Liver (tissue), 8 donors: ENCODE measurements at regions not wholly inside any gene's neighbourhood (a gene's known extent, or its start where the extent isn't known, plus 50 kb on each side); places are given as distances from the start of the nearest gene placed in this dataset.

Source experiments
- DNase-seq: peaks from one replicate; pipeline ENCODE4 v3.0.0-alpha.2; 2017; ENCODE audit warnings: low spot score
- H3K27ac ChIP-seq, 2 donors: one replicate each; pipeline ENCODE4 v1.7.0; 2013; ENCODE audit warnings: inconsistent platforms in 2 of 2, low read length in 2 of 2, control low read depth in 1 of 2, low read depth in 1 of 2, mild to moderate bottlenecking in 1 of 2
- H3K27me3 ChIP-seq, 4 donors: one replicate each; pipeline versions ENCODE4 v1.6.1 to v1.7.0; 2013; ENCODE audit warnings: low read length in 3 of 4, inconsistent platforms in 1 of 4, mild to moderate bottlenecking in 1 of 4, moderate library complexity in 1 of 4; ENCODE audit not compliant: control insufficient read depth in 4 of 4, insufficient read depth in 4 of 4
- H3K36me3 ChIP-seq, 4 donors: one replicate each; pipeline versions ENCODE4 v1.6.1 to v1.7.0; 2013; ENCODE audit warnings: low read length in 3 of 4, mild to moderate bottlenecking in 3 of 4, low read depth in 1 of 4, moderate library complexity in 1 of 4; ENCODE audit not compliant: control insufficient read depth in 4 of 4, insufficient read depth in 3 of 4
- H3K4me1 ChIP-seq, 4 donors: one replicate each; pipeline versions ENCODE4 v1.6.1 to v1.7.0; 2013; ENCODE audit warnings: low read length in 3 of 4, mild to moderate bottlenecking in 3 of 4, moderate library complexity in 1 of 4; ENCODE audit not compliant: control insufficient read depth in 4 of 4, insufficient read depth in 4 of 4
- H3K4me3 ChIP-seq, 3 donors: one replicate each; pipeline versions ENCODE4 v1.6.1 to v1.7.0; 2013; ENCODE audit warnings: low read length in 3 of 3, control low read depth in 1 of 3, low read depth in 1 of 3, mild to moderate bottlenecking in 1 of 3
- H3K9ac ChIP-seq, 2 donors: one replicate each; pipeline ENCODE4 v1.7.0; 2013; ENCODE audit warnings: low read length in 2 of 2, mild to moderate bottlenecking in 2 of 2, moderate library complexity in 2 of 2, control low read depth in 1 of 2, low read depth in 1 of 2
- H3K9me3 ChIP-seq, 4 donors: one replicate each; pipeline versions ENCODE4 v1.6.1 to v1.7.0; 2013; ENCODE audit warnings: low read length in 3 of 4; ENCODE audit not compliant: control insufficient read depth in 4 of 4
- CTCF ChIP-seq: fragments of 150-350 bp; IDR thresholded peaks from 2 replicates; pipeline ENCODE4 v1.5.1; 2017; ENCODE audit warnings: improper control_type of control experiment, low read depth, low read length; ENCODE audit not compliant: missing input control
- FOXA2 ChIP-seq: IDR thresholded peaks from 2 replicates; pipeline ENCODE4 v1.6.1; 2016; ENCODE audit warnings: antibody characterized with exemption
- GABPA ChIP-seq, 2 donors: IDR thresholded peaks in 1 of 2; conservative IDR thresholded peaks in 1 of 2; 2 replicates each; pipeline ENCODE4 v1.6.1; 2016; ENCODE audit warnings: antibody characterized with exemption in 2 of 2, mild to moderate bottlenecking in 1 of 2, moderate library complexity in 1 of 2
- HNF4A ChIP-seq, 2 donors: conservative IDR thresholded peaks; 2 replicates each; pipeline ENCODE4 v1.6.1; 2016; ENCODE audit warnings: antibody characterized with exemption in 2 of 2, mild to moderate bottlenecking in 2 of 2
- HNF4G ChIP-seq: IDR thresholded peaks from 2 replicates; pipeline ENCODE4 v1.6.1; 2016; ENCODE audit warnings: antibody characterized with exemption
- RAD21 ChIP-seq, 2 donors: IDR thresholded peaks; 2 replicates each; pipeline ENCODE4 v1.6.1; 2016; ENCODE audit warnings: antibody characterized with exemption in 2 of 2, mild to moderate bottlenecking in 2 of 2
- REST ChIP-seq: IDR thresholded peaks from 2 replicates; pipeline ENCODE4 v1.6.1; 2016; ENCODE audit warnings: antibody characterized with exemption, mild to moderate bottlenecking
- WGBS: extraction: QIAGEN DNeasy Blood & Tissue Kit; methylation state at CpG from one replicate; pipeline ENCODE4 v1.1.7; 2013; 5-methylcytosine and 5-hydroxymethylcytosine counted together
- donor health status: healthy.
- donor health status: healthy.
- donor health status: healthy.
- donor health status: healthy.
- donor health status: healthy.

DNA sequence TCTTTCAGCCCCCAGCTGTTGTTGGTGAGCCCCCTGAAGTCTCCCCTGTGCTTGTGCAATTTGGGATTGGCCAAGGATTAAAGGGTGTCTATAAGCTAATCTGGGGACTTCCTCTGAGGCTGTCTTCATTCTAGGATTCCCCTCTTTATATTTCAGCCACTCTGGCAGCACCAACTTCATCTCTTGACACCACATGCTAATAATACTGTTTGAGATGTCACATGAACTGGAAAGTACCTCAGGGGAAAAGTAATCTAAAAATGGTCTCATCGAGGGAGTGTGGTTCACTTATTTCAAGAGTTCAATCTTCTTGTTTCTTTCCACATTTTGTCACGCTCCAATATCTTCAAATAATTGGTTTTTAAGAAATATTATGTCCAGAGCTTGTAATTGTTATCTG, 279.2 kb upstream of the TMC3 start:
- no peak overlapping the region for H3K4me3 ChIP-seq
- no peaks in the 10 kb centered on the region for H3K36me3 ChIP-seq
- no peaks in the 10 kb centered on the region for H3K4me1 ChIP-seq
- no peak overlapping the region for H3K27ac ChIP-seq
- H3K9ac ChIP-seq = no peak overlapping the region
- no peak for DNase-seq
- H3K27me3 ChIP-seq = no peaks in the 10 kb centered on the region
- TF ChIP-seq HNF4G = no peak
- no peak for TF ChIP-seq FOXA2
- TF ChIP-seq REST = no peak
- no peak for TF ChIP-seq CTCF
- WGBS = 88% methylated on average over 2 of the region's 2 CpGs
- no peaks in the 10 kb centered on the region for H3K9me3 ChIP-seq

GRCh38 chr15:81645470-81645869, 271.5 kb upstream of the TMC3 start:
- DNase-seq = no peak
- H3K4me3 ChIP-seq = no peak overlapping the region
- 88% methylated on average over 9 of the region's 9 CpGs for WGBS
- no peaks in the 10 kb centered on the region for H3K4me1 ChIP-seq
- H3K27me3 ChIP-seq = no peaks in the 10 kb centered on the region
- no peak overlapping the region for H3K27ac ChIP-seq
- no peaks in the 10 kb centered on the region for H3K9me3 ChIP-seq
- no peak overlapping the region for H3K9ac ChIP-seq
- TF ChIP-seq CTCF (no peak), RAD21 (IDR thresholded peaks at IDR 0.05) (no peak), HNF4A (conservative IDR thresholded peaks at IDR 0.05) (no peak), GABPA (IDR thresholded peaks at IDR 0.05 in 1 of 2, conservative IDR thresholded peaks at IDR 0.05 in 1 of 2) (no peak), REST (no peak), FOXA2 (no peak)
- H3K36me3 ChIP-seq = no peaks in the 10 kb centered on the region
